GM08714 (cell line): ENCODE measurements at regions not wholly inside any gene's neighbourhood (a gene's known extent, or its start where the extent isn't known, plus 50 kb on each side); places are given as distances from the start of the nearest gene placed in this dataset.
"Not testable (repeated sequence)": the region's sequence is repeated elsewhere in the genome, so short reads cannot be mapped to it uniquely, and the experiment has no call there.

Experiments used
- H3K4me3 ChIP-seq: fragments of 200-500 bp; sonication (Bioruptor generic); 2 replicates; pipeline ENCODE4 v1.5.1; 2014; ENCODE audit warnings: mild to moderate bottlenecking, low read length, inconsistent platforms
- ZNF274 ChIP-seq: IDR thresholded peaks from 2 replicates; pipeline ENCODE4 v1.6.1; 2012; ENCODE audit warnings: mild to moderate bottlenecking, low read depth, low read length

GRCh38 chr15:98312913-98313312 lies 335.4 kb upstream of the IGF1R start:
- H3K4me3 ChIP-seq = no peak overlapping the region
- no peak for TF ChIP-seq ZNF274

- H3K4me3 ChIP-seq = no peak overlapping the region
- no peak for TF ChIP-seq ZNF274
These were observed 332.4 kb upstream of the IGF1R start for GRCh38 chr15:98315971-98316370.

- H3K4me3 ChIP-seq = no peak overlapping the region
- TF ChIP-seq ZNF274 = no peak
These were observed 326.4 kb upstream of the IGF1R start for GRCh38 chr15:98321896-98322295.

- H3K4me3 ChIP-seq = no peak overlapping the region
- TF ChIP-seq ZNF274 = no peak
These were observed 325.8 kb upstream of the IGF1R start for GRCh38 chr15:98322581-98322980.

- no peak for TF ChIP-seq ZNF274
- H3K4me3 ChIP-seq = no peak overlapping the region
These were observed 323.9 kb upstream of the IGF1R start for GRCh38 chr15:98324341-98324970.

- no peak overlapping the region for H3K4me3 ChIP-seq
- TF ChIP-seq ZNF274 = no peak
These were observed 321.5 kb upstream of the IGF1R start for GRCh38 chr15:98326804-98327203.

GRCh38 chr15:98330258-98330657 lies 318.1 kb upstream of the IGF1R start:
- TF ChIP-seq ZNF274 = no peak
- no peak overlapping the region for H3K4me3 ChIP-seq

GRCh38 chr15:98330692-98331435 lies 317.5 kb upstream of the IGF1R start:
- no peak overlapping the region for H3K4me3 ChIP-seq
- no peak for TF ChIP-seq ZNF274

GRCh38 chr15:98331676-98332075 lies 316.7 kb upstream of the IGF1R start:
- H3K4me3 ChIP-seq = no peak overlapping the region
- no peak for TF ChIP-seq ZNF274

- TF ChIP-seq ZNF274 = no peak
- H3K4me3 ChIP-seq = no peak overlapping the region
These were observed 315.1 kb upstream of the IGF1R start for GRCh38 chr15:98333251-98333650.

GRCh38 chr15:98342911-98343310 lies 305.4 kb upstream of the IGF1R start:
- H3K4me3 ChIP-seq = no peak overlapping the region
- TF ChIP-seq ZNF274 = no peak

- no peak for TF ChIP-seq ZNF274
- H3K4me3 ChIP-seq = no peak overlapping the region
These were observed 303.7 kb upstream of the IGF1R start for GRCh38 chr15:98344591-98344990.

GRCh38 chr15:98347001-98347400 lies 301.3 kb upstream of the IGF1R start:
- no peak overlapping the region for H3K4me3 ChIP-seq
- no peak for TF ChIP-seq ZNF274

GRCh38 chr15:98347866-98348265 lies 300.5 kb upstream of the IGF1R start:
- TF ChIP-seq ZNF274 = no peak
- H3K4me3 ChIP-seq = no peak overlapping the region

- H3K4me3 ChIP-seq = no peak overlapping the region
- no peak for TF ChIP-seq ZNF274
These were observed 298.1 kb upstream of the IGF1R start for GRCh38 chr15:98350276-98350675.

- H3K4me3 ChIP-seq = not testable (repeated sequence)
These were observed 290.1 kb upstream of the IGF1R start for GRCh38 chr15:98358274-98358673.
